Muscle of arm (tissue), 1 donor: ENCODE measurements at regions not wholly inside any gene's neighbourhood (a gene's known extent, or its start where the extent isn't known, plus 50 kb on each side); places are given as distances from the start of the nearest gene placed in this dataset.
A peak's percentile ranks its signal among the peaks of the same experiment; 100 is the strongest.

Experiments used
- DNase-seq: peaks from one replicate; pipeline ENCODE4 v3.0.0-alpha.2; 2013

DNA sequence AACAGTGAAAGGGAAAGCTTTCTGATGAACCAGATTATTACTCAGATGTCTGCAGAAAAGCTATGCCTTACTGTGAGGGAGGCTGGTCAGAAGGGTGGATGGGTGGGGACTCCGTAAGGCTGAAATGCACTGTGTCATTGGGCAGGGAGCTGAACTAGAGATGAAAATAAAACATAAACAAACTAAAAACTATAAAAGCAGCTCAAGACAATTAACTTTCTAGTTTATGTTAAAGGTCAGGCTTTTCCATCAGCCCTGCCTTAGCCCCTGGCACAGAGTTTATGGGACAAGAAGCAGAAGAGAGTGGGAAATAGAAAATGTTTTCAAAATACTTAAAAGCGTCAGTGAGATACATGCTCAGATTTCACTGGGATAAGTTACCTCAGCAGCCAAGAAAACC lies 310.0 kb upstream of the UBE2E2 start:
- DNase-seq: peak; percentile 54

DNA sequence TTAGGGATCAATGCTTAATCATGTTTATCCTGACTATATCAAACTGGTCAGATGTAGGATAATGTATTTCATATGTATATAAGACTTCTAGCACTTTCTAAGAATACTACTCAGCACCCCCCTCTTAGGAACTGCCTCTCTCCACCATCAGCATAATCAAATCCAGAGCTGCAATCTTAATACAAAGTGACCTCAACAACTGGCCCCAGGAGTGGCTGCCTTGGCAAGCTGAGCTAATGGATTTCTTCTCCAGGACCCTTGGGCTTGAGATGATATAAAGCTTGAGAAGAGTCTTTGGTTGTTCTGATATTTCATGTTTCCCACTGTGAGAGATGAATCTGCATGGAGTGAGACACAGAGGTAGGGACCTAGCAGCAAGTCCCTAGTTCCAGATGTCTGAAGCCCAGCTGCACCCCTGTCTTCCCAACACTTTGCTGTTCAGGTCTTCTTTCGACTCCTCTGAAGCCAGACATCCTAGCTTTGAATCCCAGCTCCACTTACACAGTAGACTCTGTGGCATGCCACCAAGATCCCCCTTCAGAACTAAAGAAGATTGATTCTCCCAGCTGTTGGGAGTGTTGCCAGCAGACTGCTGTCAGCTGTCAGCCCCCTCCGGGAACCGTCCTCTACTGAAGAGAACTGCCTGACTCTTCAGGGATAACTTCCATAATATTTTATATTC lies 309.3 kb upstream of the UBE2E2 start:
- DNase-seq: peak; percentile 89

DNA sequence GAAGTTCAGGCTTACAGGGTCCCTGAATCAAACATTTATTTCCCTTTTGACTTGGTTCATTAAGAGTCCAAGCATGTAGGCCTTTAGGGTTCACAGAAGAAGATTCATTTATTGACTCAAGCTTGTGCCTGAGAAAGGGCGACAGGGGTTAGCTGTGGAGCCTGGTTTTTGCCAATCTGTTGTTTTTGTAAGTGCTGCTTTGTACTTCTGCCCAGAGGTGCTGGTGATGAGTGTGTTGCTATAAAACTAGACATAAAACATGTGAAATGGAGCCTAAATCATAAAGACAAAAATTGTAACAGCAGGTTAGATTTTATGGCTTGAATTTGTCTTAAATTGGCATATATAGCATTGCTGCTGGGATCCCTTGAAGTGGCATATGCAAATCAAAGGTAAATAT lies 308.3 kb upstream of the UBE2E2 start:
- no peak for DNase-seq

DNA sequence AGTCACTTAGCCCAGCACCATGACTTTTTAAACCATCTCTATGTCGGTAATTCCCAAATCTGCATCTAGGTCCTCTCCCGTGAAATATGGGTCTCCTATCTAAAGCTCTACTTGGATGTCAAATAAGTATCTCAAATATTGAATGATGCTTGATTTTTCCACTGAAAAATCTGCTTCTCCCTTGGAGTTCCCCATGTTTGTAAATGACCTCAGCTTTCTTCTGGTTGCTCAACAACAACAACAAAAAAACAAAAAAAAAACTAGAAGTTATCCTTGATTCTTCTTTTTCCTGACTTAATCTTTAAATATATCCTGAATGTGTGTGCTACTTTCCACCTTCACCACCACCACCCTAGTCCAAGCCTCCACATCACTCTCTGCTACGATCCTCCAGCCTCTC lies 307.5 kb upstream of the UBE2E2 start:
- DNase-seq: no peak

DNA sequence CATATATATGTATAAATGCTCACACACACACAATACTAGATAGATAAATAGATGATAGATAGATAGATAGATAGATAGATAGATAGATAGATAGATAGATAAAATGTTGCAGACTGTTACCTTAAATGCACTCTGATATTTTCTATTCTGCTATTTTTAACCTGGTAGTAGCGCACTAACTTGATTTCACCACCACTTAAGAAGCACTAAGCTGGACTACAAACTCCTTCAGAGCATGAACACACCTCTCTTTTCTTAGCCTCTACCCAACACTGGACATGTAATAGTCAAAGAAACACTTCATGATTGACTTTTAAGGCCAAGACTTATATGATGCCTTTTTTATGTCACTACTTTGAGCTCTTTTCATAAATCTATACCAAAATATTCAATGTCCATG lies 304.6 kb upstream of the UBE2E2 start:
- DNase-seq: no peak

DNA sequence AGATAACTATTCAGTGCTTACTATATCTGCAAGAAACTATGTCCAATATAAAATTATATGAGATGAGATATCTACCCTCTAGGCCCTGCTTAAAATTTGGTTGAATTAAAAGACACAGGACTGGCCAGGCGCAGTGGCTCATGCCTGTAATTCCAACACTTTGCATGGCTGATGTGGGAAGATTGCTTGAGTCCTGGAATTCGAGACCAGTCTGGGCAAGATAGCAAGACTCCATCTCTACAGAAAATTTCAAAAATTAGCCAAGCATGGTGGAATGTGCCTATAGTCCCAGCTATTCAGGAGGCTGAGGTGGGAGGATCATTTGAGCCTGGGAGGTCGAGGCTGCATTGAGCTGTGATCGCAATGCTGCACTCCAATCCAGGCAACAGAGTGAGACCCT lies 303.7 kb upstream of the UBE2E2 start:
- DNase-seq: no peak

DNA sequence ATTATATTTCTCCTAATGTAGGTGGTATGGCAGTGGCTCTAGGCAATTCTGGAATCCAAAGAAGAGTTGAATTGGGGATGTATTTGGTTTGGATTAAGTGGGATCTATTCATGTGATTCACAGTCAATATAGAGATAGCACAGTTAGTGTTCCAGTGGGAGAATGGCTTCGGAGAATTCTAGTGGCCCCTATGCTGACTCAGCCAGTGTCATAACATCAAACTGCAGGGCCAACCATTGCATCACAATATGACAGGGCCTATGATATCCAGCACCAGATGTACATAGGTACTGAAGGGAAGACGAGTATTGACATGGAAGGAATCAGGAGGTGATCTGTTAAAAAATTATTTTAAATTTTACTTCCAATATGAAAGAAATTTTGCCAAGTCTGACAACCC lies 302.8 kb upstream of the UBE2E2 start:
- DNase-seq: no peak

DNA sequence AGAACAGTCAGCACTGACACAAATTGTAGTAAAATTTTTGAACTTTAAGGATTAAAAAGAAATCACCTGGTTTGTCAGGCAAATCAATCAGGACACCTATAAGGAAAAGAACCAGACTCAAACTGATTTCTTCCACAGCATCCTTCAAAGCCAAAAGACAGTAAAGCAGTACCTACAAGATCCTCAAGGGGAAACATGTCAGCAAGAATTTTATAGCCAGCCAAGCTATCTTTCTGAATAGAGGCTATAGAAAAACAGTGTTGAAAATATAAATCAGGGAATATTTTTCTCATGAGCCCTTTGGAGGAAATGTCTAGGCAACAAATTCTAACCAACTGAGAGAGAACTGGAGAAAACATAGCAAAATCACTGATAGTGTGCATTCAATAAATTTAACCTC lies 301.4 kb upstream of the UBE2E2 start:
- DNase-seq: no peak

DNA sequence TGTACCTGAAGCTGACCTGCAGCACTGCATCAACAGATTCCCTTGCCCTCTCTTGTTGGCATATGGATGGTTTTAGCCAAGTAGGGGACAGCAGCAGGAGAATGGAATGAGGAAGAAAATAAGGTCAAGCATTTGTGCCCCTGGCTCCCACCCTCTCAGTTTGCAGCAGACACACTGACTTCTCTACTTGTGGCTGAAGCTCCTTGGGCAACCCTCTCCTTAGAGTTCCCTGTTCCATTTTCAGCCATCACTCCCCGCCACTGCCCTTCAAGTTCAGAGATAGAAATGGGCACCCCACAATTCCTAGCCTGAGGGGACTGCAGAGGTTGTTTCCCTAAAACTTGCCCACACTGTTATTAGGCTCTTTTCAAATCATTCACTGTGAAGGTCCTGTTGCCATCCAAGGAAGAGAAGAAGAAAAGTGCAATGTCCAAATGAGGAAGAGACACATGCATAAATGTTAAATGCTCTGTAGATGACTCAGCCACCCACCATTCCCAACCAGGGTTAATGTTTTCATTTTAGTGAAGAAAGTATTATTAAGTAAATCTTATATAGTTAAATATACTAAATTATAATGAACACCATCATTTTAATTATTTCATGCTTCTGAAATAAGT lies 295.9 kb upstream of the UBE2E2 start:
- no peak for DNase-seq

DNA sequence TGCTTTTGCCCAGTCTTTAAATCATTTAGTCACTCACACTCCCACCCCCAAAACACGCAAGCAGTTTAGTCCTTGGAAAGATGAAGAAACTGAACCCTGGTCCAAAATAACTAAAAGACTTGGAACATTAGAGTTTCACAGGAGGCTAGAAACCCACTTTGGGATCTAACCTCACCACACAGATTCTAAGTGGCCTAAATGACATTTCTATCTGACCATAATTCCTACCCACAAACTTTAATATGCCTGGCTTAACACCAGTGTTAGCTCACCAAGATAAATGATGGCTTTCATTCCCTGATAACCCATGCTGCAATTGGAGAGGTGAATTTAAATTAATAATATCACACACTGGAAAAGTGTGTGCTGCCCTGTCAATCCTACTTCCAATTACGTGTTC lies 295.3 kb upstream of the UBE2E2 start:
- DNase-seq: no peak

DNA sequence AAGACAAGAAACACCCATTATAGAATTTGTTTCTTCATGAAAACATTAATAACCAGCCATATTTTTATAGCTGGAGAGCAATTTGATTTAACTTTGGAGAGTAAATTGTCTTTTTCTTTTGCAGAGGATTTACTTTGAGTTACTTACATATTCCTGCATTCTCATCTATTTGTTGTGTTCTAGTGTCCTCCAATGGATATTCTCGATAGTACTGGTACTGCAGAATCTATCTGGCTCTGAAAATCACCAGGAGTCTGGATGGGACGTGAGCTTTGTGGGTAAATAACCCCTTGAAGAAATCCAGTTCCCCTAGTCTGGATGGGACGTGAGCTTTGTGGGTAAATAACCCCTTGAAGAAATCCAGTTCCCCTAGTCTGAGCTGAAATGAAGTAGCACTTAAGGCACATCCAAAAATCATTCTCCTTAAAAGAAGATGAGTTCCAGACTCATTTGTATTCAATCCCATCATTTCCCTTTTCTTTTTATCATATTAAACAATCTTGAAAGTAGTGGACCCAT lies 294.1 kb upstream of the UBE2E2 start:
- no peak for DNase-seq

DNA sequence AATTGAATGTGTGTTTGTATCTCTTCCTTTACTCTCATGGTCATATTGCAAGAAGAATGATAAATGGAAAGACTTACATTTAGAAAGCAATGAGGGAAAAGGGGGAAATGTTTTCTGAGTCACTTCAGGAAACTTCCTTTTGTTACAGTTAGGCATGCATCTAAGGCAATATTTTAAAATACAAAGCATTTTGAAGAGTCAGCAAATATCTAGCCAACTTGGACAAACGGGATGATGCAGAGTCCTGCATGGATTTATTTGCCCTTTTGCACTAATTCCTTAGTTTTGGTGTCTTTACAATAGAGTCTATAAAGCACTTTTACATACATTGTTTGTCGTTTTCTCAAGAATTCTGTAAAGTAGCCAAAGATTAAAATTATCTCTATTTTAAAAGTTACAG lies 286.2 kb upstream of the UBE2E2 start:
- DNase-seq: no peak

DNA sequence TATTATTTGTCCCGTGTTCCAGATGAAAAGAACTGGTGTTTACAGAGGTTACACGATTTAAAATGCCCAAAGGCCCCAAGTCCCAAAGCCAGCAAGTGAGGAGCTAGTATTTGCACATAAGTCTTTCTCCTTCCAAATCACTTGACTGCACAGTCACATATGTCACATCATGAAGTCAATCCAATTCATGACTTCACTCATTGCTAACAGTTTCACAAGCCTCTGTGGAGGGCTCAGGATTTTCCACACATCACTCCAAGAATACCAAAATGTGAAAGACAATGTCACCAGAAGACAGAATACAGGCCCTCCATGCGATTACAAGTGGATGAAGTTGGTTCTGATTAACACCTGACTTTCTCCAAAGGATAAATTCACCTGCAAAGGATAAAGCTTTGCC lies 283.1 kb upstream of the UBE2E2 start:
- peak; percentile 47 for DNase-seq

DNA sequence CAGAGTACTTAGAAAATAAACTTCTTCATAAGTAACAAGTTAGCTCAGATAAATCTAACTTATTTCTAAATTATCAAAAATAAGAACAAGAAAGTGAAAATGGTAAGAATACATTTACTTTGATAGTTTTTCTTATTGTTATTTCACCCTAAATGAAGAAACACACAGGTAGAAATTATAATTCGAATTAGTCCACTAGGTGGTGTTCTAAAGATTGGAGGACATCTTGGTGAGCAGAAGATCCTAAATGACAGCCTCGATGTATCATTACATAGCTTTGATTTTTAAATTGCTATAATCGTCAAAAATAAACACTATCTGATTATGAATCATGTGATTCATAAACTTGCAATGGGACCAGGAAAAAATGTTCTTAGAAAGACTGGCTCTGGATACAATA lies 280.8 kb upstream of the UBE2E2 start:
- no peak for DNase-seq

DNA sequence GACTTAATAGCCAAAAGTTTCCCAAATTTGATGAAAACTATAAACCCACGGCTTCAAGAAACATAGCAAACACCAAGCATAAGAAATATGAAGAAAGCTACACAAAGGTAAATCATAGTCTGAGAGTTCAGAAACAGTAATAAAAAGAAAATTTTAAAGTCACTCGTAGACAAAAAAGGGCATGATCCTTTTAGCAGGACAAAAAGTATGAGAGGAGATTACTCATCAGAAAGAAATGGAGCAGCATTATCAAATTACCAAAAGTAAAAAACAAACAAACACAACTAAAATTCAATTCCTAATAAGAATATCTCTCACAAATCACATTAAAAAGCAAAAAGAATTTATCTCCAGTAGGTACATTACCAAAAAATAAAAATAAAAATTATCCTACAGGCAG lies 279.4 kb upstream of the UBE2E2 start:
- no peak for DNase-seq

DNA sequence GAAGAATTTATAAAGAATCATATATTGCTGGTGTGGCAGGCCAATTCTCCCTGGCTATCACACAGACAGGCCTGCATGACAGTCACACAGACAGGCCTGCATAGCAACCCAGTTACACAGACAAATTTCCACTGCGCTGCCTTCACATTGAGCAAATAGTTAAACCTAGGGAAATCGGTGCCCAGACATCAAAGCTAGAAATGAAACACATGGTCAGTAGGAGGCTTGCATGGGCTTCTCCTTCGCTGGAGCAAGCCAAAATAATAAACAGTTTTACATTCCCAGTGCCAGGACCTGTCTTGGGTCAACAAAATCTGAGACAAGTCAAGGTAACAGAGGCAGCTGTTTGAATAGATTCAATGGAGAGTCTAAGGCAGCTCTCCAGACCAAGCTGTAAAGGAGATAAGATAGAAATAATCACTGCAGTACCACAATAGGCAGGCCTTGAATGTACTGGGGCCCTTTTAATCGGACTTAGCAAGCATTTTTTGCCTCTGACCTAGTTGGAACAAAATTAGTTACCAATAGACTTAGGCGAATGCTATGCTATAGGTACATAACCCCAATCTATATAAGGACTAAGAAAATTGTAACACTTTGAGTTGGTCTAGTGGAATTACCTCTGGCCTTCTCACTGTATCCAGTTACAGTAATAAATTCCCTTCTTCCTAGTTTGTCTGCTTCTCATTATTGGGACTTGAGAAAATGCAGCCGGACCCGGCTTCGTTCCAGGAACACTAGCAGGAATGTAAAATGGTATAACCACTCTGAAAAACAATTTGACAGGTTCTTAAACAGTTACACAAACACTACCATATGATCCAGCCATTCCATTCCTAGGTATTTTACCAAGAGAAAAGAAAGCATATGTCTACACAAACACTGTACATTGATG lies 274.7 kb upstream of the UBE2E2 start:
- DNase-seq: no peak

DNA sequence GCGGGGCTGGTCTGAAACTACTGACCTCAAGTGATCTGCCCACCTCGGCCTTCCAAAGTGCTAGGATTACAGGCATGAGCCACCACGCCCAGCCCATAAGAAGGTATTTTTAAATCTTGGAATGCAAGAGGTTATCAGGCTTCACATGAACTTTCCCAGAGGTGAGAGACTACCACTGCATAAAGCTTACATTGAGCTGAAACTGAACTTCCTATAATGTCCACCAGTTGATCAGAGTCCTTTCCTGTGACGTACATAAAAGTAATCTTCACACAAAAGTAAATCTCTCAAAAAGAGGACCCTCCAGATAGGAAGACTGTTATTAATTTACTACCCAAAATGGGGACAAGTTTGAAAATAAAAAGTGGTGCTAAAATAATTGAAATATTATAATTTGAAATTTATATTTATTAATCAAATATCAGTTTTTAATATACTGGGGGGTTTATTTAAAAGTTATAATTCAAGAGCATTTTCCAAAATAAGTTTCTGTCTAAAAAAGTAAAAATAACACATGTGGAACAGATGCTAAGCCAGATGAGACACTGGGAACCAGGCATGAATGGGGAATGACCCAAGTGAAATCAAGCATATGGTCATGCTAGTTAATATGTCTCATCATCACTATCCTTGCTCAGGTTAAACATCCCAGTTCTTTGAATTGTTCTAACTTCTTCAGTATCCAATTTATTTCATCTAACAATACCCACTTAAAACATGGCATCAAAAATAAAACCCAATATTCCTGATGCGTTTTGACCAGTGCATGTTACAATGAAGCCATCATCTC lies 269.9 kb upstream of the UBE2E2 start:
- no peak for DNase-seq

DNA sequence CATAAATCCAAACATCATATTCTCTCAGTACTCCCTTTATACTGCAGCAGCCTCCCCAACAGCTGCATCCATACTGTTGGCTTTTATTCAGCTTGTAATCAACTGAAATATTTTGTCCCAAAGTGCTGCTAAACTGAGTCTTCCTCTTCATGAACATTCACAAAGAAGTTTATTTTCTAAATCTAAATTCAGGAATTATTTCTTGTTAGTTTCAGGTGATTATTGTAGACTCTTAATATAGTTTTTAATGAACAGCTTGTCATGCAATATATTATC lies 269.3 kb upstream of the UBE2E2 start:
- DNase-seq: no peak

DNA sequence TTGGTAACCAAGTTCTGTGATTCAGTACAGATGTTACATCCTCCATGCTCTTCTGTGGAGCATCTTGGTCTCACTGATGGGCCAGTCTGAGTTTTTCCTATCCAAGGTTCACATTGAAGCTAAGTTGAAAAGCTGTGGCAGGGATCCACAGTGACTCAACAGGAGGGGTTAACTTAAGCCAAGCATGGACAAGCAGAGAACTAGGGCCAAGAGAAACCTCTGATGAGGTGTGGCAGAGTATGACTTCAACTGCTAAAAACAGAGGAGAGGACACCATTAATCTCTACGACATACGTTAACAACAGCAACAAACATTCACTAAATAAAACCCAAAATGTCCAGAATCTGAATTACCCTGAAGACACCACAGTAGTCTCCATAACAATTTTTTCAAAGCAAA lies 268.1 kb upstream of the UBE2E2 start:
- DNase-seq: no peak

DNA sequence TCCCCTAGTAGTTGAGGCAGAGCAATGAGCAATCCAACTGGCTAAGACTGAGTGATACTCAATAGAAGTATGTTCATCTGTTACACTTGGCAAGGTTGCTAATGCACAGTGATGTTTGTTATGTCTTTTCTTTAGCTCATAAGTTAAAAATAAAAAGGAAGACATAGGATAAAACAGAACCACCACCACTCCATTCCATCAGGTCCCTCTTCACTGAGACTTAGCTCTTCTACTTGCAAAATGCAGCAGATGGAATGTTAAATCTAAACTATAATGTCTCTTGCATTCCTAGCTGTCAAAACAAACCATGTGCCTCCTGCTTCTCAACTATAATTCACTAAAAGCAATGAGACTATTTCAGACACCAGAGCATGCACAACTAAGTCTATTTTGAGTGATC lies 265.6 kb upstream of the UBE2E2 start:
- DNase-seq: no peak

DNA sequence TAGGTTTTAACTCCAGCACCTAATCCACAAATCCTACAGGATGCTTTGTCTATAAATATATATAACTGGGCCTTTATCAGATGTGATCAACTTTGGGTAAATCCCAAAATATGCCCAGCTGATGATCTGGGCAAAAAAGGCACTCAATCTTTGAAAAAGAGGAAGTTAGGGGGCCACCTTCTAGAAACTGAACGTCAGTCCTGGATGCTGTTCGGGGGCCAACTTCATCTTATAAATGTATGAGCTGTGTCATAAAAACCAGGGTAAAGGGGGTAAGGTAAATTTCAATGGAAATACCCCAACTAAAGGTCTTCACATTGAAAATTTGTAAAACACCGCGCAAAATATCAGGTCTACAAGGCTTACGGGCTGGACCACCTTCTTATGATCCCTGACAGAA lies 264.4 kb upstream of the UBE2E2 start:
- DNase-seq: no peak

DNA sequence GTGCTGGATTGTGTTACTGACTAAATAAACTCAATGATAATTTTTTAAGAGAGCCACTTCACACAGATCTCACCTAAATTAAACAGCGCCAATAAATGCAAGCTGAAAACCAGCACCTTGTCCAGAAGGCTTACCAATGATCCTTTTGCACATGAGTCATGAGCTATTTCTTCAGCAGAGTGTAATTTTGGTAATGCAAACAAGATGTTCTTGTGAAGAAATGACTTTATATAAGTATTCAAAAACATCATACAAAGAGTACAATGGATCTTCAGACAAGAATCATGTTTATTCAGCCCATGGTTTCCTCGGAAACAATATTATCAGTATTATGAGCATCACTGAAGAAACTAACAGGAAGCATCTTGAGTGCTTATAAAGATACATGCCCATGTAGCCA lies 263.8 kb upstream of the UBE2E2 start:
- DNase-seq: no peak
